ENCODE measurements at regions not wholly inside any gene's neighbourhood (a gene's known extent, or its start where the extent isn't known, plus 50 kb on each side); places are given as distances from the start of the nearest gene placed in this dataset.

DNA sequence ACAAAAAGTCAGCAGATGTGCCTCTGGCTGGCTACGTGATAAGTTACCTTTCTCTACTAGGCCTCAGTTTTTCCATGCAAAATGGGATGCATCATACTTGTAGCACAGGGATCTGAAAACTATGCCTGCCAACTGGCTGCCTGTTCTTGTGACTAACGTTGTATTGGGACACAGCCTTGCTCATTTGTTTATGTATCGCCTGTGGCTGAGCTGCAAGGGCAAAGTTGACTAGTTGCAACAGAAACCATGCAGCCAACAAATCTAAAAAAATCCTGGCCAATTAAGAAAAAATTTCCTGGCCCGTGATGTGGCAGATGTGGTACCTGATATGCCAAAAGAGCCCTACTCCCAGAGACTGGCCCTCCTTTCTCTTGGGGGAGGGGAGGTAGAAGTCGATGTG is 131.3 kb downstream of the SEC61B start:
- TF ChIP-seq, protein P1, sequence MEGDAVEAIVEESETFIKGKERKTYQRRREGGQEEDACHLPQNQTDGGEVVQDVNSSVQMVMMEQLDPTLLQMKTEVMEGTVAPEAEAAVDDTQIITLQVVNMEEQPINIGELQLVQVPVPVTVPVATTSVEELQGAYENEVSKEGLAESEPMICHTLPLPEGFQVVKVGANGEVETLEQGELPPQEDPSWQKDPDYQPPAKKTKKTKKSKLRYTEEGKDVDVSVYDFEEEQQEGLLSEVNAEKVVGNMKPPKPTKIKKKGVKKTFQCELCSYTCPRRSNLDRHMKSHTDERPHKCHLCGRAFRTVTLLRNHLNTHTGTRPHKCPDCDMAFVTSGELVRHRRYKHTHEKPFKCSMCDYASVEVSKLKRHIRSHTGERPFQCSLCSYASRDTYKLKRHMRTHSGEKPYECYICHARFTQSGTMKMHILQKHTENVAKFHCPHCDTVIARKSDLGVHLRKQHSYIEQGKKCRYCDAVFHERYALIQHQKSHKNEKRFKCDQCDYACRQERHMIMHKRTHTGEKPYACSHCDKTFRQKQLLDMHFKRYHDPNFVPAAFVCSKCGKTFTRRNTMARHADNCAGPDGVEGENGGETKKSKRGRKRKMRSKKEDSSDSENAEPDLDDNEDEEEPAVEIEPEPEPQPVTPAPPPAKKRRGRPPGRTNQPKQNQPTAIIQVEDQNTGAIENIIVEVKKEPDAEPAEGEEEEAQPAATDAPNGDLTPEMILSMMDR (IDR thresholded peaks at IDR 0.05; ENCODE audit: insufficient read depth, low read length): no peak
- TF ChIP-seq GABPA (IDR thresholded peaks at IDR 0.05; ENCODE audit: low read depth): no peak
- TF ChIP-seq, protein P2, sequence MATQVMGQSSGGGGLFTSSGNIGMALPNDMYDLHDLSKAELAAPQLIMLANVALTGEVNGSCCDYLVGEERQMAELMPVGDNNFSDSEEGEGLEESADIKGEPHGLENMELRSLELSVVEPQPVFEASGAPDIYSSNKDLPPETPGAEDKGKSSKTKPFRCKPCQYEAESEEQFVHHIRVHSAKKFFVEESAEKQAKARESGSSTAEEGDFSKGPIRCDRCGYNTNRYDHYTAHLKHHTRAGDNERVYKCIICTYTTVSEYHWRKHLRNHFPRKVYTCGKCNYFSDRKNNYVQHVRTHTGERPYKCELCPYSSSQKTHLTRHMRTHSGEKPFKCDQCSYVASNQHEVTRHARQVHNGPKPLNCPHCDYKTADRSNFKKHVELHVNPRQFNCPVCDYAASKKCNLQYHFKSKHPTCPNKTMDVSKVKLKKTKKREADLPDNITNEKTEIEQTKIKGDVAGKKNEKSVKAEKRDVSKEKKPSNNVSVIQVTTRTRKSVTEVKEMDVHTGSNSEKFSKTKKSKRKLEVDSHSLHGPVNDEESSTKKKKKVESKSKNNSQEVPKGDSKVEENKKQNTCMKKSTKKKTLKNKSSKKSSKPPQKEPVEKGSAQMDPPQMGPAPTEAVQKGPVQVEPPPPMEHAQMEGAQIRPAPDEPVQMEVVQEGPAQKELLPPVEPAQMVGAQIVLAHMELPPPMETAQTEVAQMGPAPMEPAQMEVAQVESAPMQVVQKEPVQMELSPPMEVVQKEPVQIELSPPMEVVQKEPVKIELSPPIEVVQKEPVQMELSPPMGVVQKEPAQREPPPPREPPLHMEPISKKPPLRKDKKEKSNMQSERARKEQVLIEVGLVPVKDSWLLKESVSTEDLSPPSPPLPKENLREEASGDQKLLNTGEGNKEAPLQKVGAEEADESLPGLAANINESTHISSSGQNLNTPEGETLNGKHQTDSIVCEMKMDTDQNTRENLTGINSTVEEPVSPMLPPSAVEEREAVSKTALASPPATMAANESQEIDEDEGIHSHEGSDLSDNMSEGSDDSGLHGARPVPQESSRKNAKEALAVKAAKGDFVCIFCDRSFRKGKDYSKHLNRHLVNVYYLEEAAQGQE (IDR thresholded peaks at IDR 0.05; ENCODE audit: insufficient replicate concordance, low read depth): no peak

All from HL-60 (cell line).